ENCODE measurements at regions not wholly inside any gene's neighbourhood (a gene's known extent, or its start where the extent isn't known, plus 50 kb on each side); places are given as distances from the start of the nearest gene placed in this dataset.
"Not testable (repeated sequence)": the region's sequence is repeated elsewhere in the genome, so short reads cannot be mapped to it uniquely, and the experiment has no call there.

- H3K9me3 ChIP-seq (ENCODE audit: low read depth, low read length, poor library complexity, severe bottlenecking): no peaks in the 10 kb centered on the region
- CTCF ChIA-PET: no interaction called here
These were observed 75.9 kb downstream of the TMEM121 start for GRCh38 chr14:105602243-105602750.

GRCh38 chr14:105602799-105603793 is 76.7 kb downstream of the TMEM121 start:
- TF ChIP-seq CTCF (conservative IDR thresholded peaks at IDR 0.05; ENCODE audit: low read depth, low read length) (no peak), EZH2 (IDR thresholded peaks at IDR 0.05; ENCODE audit: borderline replicate concordance, low read depth, low read length, poor library complexity, severe bottlenecking) (no peak)
- CTCF ChIA-PET: no interaction called here
- H3K27ac ChIP-seq (ENCODE audit: low read depth, low read length, poor library complexity, severe bottlenecking): no peak overlapping the region
- no peaks in the 10 kb centered on the region for H3K9me3 ChIP-seq (ENCODE audit: low read depth, low read length, poor library complexity, severe bottlenecking)
- intact Hi-C loops (cut with micrococcal nuclease; ENCODE audit: unreplicated experiment): no loop called here
- no peak overlapping the region for H3K4me3 ChIP-seq (ENCODE audit: low read depth, low read length, poor library complexity, severe bottlenecking)
- POLR2A ChIA-PET (ENCODE audit: low non-redundant PET): no interaction called here
- no peaks in the 10 kb centered on the region for H3K27me3 ChIP-seq (replicated peaks; ENCODE audit: insufficient read depth, low read depth, low read length, poor library complexity)
- no peaks in the 10 kb centered on the region for H3K36me3 ChIP-seq (ENCODE audit: insufficient read depth, low read length, poor library complexity, severe bottlenecking)
- no peaks in the 10 kb centered on the region for H3K4me1 ChIP-seq (ENCODE audit: insufficient read depth, low read length, poor library complexity, severe bottlenecking)
- DNase-seq (ENCODE audit: low spot score): no peak
- no TSS peak for BruUV-seq (replicated peaks)

More at GRCh38 chr14:105602243-105602750, 75.9 kb downstream of the TMEM121 start:
- H3K27ac ChIP-seq (ENCODE audit: low read depth, low read length, poor library complexity, severe bottlenecking): no peak overlapping the region
- POLR2A ChIA-PET (ENCODE audit: low non-redundant PET): no interaction called here
- no TSS peak for BruUV-seq (replicated peaks)
- H3K4me3 ChIP-seq (ENCODE audit: low read depth, low read length, poor library complexity, severe bottlenecking): no peak overlapping the region
- intact Hi-C loops (cut with micrococcal nuclease; ENCODE audit: unreplicated experiment): no loop called here
- H3K4me1 ChIP-seq (ENCODE audit: insufficient read depth, low read length, poor library complexity, severe bottlenecking): no peaks in the 10 kb centered on the region
- no peak for TF ChIP-seq CTCF (conservative IDR thresholded peaks at IDR 0.05; ENCODE audit: low read depth, low read length)
- no peaks in the 10 kb centered on the region for H3K27me3 ChIP-seq (replicated peaks; ENCODE audit: insufficient read depth, low read depth, low read length, poor library complexity)
- DNase-seq (ENCODE audit: low spot score): no peak
- H3K36me3 ChIP-seq (ENCODE audit: insufficient read depth, low read length, poor library complexity, severe bottlenecking): no peaks in the 10 kb centered on the region

GRCh38 chr14:105604531-105605463 is 78.4 kb downstream of the TMEM121 start:
- H3K4me3 ChIP-seq (ENCODE audit: low read depth, low read length, poor library complexity, severe bottlenecking); POLR2A ChIA-PET (ENCODE audit: low non-redundant PET); H3K4me1 ChIP-seq (ENCODE audit: insufficient read depth, low read length, poor library complexity, severe bottlenecking); BruUV-seq (replicated peaks); H3K9me3 ChIP-seq (ENCODE audit: low read depth, low read length, poor library complexity, severe bottlenecking); H3K27me3 ChIP-seq (replicated peaks; ENCODE audit: insufficient read depth, low read depth, low read length, poor library complexity); H3K27ac ChIP-seq (ENCODE audit: low read depth, low read length, poor library complexity, severe bottlenecking); DNase-seq (ENCODE audit: low spot score); CTCF ChIA-PET; intact Hi-C loops (cut with micrococcal nuclease; ENCODE audit: unreplicated experiment); H3K36me3 ChIP-seq (ENCODE audit: insufficient read depth, low read length, poor library complexity, severe bottlenecking): not testable (repeated sequence)
